Natural killer cell (primary cell): ENCODE measurements at regions not wholly inside any gene's neighbourhood (a gene's known extent, or its start where the extent isn't known, plus 50 kb on each side); places are given as distances from the start of the nearest gene placed in this dataset.

Source experiments
- ATAC-seq, 3 donors: fragments of 150-1000 bp in 2 of 3; fragments of 200-7000 bp in 1 of 3; cut with Tn5 transposase; 1 replicate in 1 of 3; 2 replicates in 2 of 3; pipeline ENCODE4 v1.10.0; 2021; ENCODE audit warnings: mild to moderate bottlenecking in 2 of 3, moderate library complexity in 2 of 3
- DNase-seq, 2 donors: peaks; one replicate each; pipeline versions ENCODE4 v3.0.0 to v3.0.0-alpha.2; 2013 to 2021; ENCODE audit warnings: mixed read lengths in 1 of 2
- H3K27ac ChIP-seq: one replicate; pipeline ENCODE4 v1.5.1; 2013; ENCODE audit warnings: mild to moderate bottlenecking, low read length
- H3K27me3 ChIP-seq: one replicate; pipeline ENCODE4 v1.6.1; 2013; ENCODE audit warnings: low read length; ENCODE audit not compliant: control insufficient read depth, insufficient read depth
- H3K36me3 ChIP-seq: one replicate; pipeline ENCODE4 v1.6.1; 2013; ENCODE audit warnings: low read length; ENCODE audit not compliant: control insufficient read depth, insufficient read depth
- H3K4me1 ChIP-seq: one replicate; pipeline ENCODE4 v1.6.1; 2013; ENCODE audit warnings: low read length; ENCODE audit not compliant: control insufficient read depth, insufficient read depth
- H3K4me3 ChIP-seq: one replicate; pipeline ENCODE4 v1.5.1; 2013; ENCODE audit warnings: low read length
- H3K9me3 ChIP-seq: one replicate; pipeline ENCODE4 v1.6.1; 2013; ENCODE audit warnings: low read length; ENCODE audit not compliant: control insufficient read depth, insufficient read depth
- H3K27ac Mint-ChIP-seq, 2 donors: one replicate each; pipeline ENCODE4 v1.8.0; 2022; ENCODE audit warnings: mild to moderate bottlenecking in 2 of 2, mixed read lengths in 2 of 2, moderate library complexity in 1 of 2
- H3K27me3 Mint-ChIP-seq, 2 donors: one replicate each; pipeline ENCODE4 v1.8.0; 2022; ENCODE audit warnings: low read depth in 2 of 2, mixed read lengths in 2 of 2
- H3K36me3 Mint-ChIP-seq: one replicate; pipeline ENCODE4 v1.8.0; 2022; ENCODE audit warnings: mixed read lengths
- H3K4me1 Mint-ChIP-seq, 2 donors: one replicate each; pipeline ENCODE4 v1.8.0; 2022; ENCODE audit warnings: mixed read lengths in 2 of 2
- H3K4me3 Mint-ChIP-seq: one replicate; pipeline ENCODE4 v1.8.0; 2022; ENCODE audit warnings: mild to moderate bottlenecking, moderate library complexity, mixed read lengths
- H3K9me3 Mint-ChIP-seq, 2 donors: one replicate each; pipeline ENCODE4 v1.8.0; 2022; ENCODE audit warnings: mixed read lengths in 2 of 2
- WGBS: methylation state at CpG from one replicate; pipeline ENCODE4 v1.1.7; 2013; ENCODE audit warnings: missing lambda C conversion rate; ENCODE audit not compliant: insufficient coverage; 5-methylcytosine and 5-hydroxymethylcytosine counted together
- intact Hi-C: fragments of 100-400 bp; cut with micrococcal nuclease; formaldehyde crosslinking; loops from one replicate; pipeline ENCODE4 v1.14.2; 2022
- TF ChIP-seq, protein P1 (sequence below): fragments of 200-600 bp; IDR thresholded peaks from one replicate; pipeline ENCODE4 v1.8.0; 2022; ENCODE audit warnings: antibody characterized with exemption

DNA sequence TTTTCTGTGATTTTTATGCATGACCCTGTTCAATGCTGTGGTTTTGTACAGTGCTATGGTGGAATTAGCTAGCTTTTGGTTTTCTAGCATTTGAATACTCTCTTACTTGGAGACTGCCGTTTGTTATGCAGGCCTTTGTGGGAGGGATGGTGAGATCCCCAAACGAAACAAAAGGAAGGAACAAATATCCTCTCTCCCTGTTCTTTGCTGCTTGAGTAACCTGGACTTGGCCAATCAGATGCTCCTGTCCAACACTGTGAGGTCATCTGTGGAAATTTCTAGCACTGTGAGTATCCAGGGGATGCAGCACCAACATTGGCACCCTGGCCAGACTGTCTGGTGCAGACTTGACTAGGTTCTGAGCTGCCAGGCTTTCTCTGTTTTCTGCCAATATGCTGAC lies 314.4 kb downstream of the ANKRD30A start:
- H3K4me3 ChIP-seq = no peak overlapping the region
- no peaks in the 10 kb centered on the region for H3K36me3 ChIP-seq
- no peaks in the 10 kb centered on the region for H3K4me1 ChIP-seq
- intact Hi-C loops = no loop called here
- WGBS = 70% methylated on average over 2 of the region's 2 CpGs
- Mint-ChIP-seq H3K27me3 (no peaks in the 10 kb centered on the region), H3K4me3 (no peak overlapping the region), H3K36me3 (no peaks in the 10 kb centered on the region), H3K27ac (no peak overlapping the region), H3K9me3 (peaks cover 10 to 12% of the 10 kb centered on the region in 2 donors), H3K4me1 (no peaks in the 10 kb centered on the region)
- TF ChIP-seq, protein P1, sequence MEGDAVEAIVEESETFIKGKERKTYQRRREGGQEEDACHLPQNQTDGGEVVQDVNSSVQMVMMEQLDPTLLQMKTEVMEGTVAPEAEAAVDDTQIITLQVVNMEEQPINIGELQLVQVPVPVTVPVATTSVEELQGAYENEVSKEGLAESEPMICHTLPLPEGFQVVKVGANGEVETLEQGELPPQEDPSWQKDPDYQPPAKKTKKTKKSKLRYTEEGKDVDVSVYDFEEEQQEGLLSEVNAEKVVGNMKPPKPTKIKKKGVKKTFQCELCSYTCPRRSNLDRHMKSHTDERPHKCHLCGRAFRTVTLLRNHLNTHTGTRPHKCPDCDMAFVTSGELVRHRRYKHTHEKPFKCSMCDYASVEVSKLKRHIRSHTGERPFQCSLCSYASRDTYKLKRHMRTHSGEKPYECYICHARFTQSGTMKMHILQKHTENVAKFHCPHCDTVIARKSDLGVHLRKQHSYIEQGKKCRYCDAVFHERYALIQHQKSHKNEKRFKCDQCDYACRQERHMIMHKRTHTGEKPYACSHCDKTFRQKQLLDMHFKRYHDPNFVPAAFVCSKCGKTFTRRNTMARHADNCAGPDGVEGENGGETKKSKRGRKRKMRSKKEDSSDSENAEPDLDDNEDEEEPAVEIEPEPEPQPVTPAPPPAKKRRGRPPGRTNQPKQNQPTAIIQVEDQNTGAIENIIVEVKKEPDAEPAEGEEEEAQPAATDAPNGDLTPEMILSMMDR = no peak
- peaks cover 3% of the 10 kb centered on the region for H3K9me3 ChIP-seq
- H3K27ac ChIP-seq = no peak overlapping the region
- no peaks in the 10 kb centered on the region for H3K27me3 ChIP-seq
- ATAC-seq = no peak
- DNase-seq = no peak

GRCh38 chr10:37436357-37436756 lies 311.0 kb downstream of the ANKRD30A start:
- H3K4me3 Mint-ChIP-seq = no peak overlapping the region
- Histone ChIP-seq H3K4me3 (no peak overlapping the region), H3K27me3 (no peaks in the 10 kb centered on the region), H3K36me3 (no peaks in the 10 kb centered on the region), H3K27ac (no peak overlapping the region), H3K4me1 (no peaks in the 10 kb centered on the region), H3K9me3 (no peaks in the 10 kb centered on the region)
- intact Hi-C loops = no loop called here
- no peak for ATAC-seq
- TF ChIP-seq, protein P1 = no peak
- WGBS = 57% methylated on average over 2 of the region's 2 CpGs
- peaks cover 9 to 18% of the 10 kb centered on the region in 2 donors for H3K9me3 Mint-ChIP-seq
- H3K27me3 Mint-ChIP-seq = no peaks in the 10 kb centered on the region
- H3K27ac Mint-ChIP-seq = no peak overlapping the region
- DNase-seq = no peak
- peaks cover 5% of the 10 kb centered on the region for H3K36me3 Mint-ChIP-seq
- H3K4me1 Mint-ChIP-seq = no peaks in the 10 kb centered on the region

- TF ChIP-seq, protein P1 = no peak
- Histone ChIP-seq H3K4me1 (no peaks in the 10 kb centered on the region), H3K27ac (no peak overlapping the region), H3K9me3 (no peaks in the 10 kb centered on the region), H3K4me3 (no peak overlapping the region), H3K36me3 (no peaks in the 10 kb centered on the region), H3K27me3 (no peaks in the 10 kb centered on the region)
- Mint-ChIP-seq H3K27me3 (no peaks in the 10 kb centered on the region), H3K4me1 (no peaks in the 10 kb centered on the region), H3K27ac (no peak overlapping the region), H3K36me3 (peaks cover 5% of the 10 kb centered on the region), H3K4me3 (no peak overlapping the region), H3K9me3 (peaks cover 12 to 26% of the 10 kb centered on the region in 2 donors)
- ATAC-seq = no peak
- WGBS = 100% methylated on average over 1 of the region's 2 CpGs
- DNase-seq = no peak
- intact Hi-C loops = no loop called here
These were observed 308.7 kb downstream of the ANKRD30A start for GRCh38 chr10:37434091-37434490.
